ENCODE measurements at regions not wholly inside any gene's neighbourhood (a gene's known extent, or its start where the extent isn't known, plus 50 kb on each side); places are given as distances from the start of the nearest gene placed in this dataset.

DNA sequence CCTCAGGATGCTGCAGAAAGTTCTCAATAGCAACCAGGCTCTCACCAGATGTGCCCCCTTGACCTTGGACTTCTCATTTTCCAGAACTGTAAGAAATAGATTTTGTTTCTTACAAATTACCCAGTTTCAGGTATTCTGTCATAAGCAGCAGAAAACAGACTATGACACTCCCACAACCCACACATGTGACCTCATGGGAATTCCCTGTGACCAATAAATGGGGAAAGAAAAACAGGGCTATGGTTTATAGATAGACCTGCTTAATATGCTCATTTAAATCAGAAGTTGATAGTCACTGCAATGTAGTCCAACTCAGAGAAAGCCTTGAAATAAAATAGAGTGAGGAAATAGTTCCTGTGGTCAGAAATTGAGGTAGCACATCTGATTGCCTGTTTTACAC, 380.9 kb upstream of the PTBP2 start:
- CTCF ChIA-PET (ENCODE audit: low intra/inter-chr PET ratio, low total read pairs): no interaction called here
- H3K27ac ChIP-seq (ENCODE audit: extremely low read length, insufficient read depth, low read length): no peak overlapping the region
- H4K20me1 ChIP-seq (ENCODE audit: insufficient read depth, low read length): no peaks in the 10 kb centered on the region
- no peak overlapping the region for H2AFZ ChIP-seq (ENCODE audit: low read length)
- POLR2A ChIA-PET: no interaction called here
- intact Hi-C loops (cut with micrococcal nuclease; ENCODE audit: unreplicated experiment) (no loop called here), in situ Hi-C loops (cut with HindIII; ENCODE audit: extremely low pct_ligation_motif_present, low pct_unique_long_range_greater_than_20kb) (no loop called here)
- DNase-seq (ENCODE audit: low spot score) (no peak), ATAC-seq (no peak), FAIRE-seq (no peak)
- BruUV-seq (replicated peaks): no TSS peak
- no peak overlapping the region for H3K9ac ChIP-seq (ENCODE audit: insufficient read depth, low read depth, low read length)
- no peak overlapping the region for H3K4me3 ChIP-seq (replicated peaks in 1 of 3; ENCODE audit: insufficient read depth in 1 of 3, low read depth in 2 of 3, low read length in 3 of 3)
- TF ChIP-seq MAF1 (CRISPR knock-in tag; IDR thresholded peaks at IDR 0.05; ENCODE audit: borderline replicate concordance) (no peak), HNRNPL (IDR thresholded peaks at IDR 0.05; ENCODE audit: low read depth, low read length) (no peak), PHF8 (CRISPR knock-in tag; IDR thresholded peaks at IDR 0.05) (no peak), ZNF891 (CRISPR knock-in tag; IDR thresholded peaks at IDR 0.05) (no peak), CEBPB (IDR thresholded peaks at IDR 0.05; ENCODE audit: borderline replicate concordance, low read depth, low read length) (no peak), ZNF746 (CRISPR knock-in tag; IDR thresholded peaks at IDR 0.05) (no peak), GABPB1 (CRISPR knock-in tag; IDR thresholded peaks at IDR 0.05) (no peak), U2AF2 (IDR thresholded peaks at IDR 0.05; ENCODE audit: low read depth, low read length) (no peak)
- TF ChIP-seq, protein P1, sequence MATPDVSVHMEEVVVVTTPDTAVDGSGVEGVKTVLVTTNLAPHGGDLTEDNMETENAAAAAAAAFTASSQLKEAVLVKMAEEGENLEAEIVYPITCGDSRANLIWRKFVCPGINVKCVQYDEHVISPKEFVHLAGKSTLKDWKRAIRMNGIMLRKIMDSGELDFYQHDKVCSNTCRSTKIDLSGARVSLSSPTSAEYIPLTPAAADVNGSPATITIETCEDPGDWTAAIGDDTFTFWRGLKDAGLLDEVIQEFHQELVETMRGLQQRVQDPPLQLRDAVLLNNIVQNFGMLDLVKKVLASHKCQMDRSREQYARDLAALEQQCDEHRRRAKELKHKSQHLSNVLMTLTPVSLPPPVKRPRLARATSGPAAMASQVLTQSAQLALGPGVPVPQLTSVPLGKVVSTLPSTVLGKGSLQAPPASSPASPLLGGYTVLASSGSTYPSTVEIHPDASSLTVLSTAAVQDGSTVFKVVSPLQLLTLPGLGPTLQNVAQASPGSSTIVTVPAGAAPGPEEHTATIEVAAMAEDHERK (CRISPR knock-in tag; IDR thresholded peaks at IDR 0.05; ENCODE audit: low read depth): no peak
- TF ChIP-seq, protein P2, sequence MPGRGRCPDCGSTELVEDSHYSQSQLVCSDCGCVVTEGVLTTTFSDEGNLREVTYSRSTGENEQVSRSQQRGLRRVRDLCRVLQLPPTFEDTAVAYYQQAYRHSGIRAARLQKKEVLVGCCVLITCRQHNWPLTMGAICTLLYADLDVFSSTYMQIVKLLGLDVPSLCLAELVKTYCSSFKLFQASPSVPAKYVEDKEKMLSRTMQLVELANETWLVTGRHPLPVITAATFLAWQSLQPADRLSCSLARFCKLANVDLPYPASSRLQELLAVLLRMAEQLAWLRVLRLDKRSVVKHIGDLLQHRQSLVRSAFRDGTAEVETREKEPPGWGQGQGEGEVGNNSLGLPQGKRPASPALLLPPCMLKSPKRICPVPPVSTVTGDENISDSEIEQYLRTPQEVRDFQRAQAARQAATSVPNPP (CRISPR knock-in tag; IDR thresholded peaks at IDR 0.05): no peak
- TF ChIP-seq, protein P3, sequence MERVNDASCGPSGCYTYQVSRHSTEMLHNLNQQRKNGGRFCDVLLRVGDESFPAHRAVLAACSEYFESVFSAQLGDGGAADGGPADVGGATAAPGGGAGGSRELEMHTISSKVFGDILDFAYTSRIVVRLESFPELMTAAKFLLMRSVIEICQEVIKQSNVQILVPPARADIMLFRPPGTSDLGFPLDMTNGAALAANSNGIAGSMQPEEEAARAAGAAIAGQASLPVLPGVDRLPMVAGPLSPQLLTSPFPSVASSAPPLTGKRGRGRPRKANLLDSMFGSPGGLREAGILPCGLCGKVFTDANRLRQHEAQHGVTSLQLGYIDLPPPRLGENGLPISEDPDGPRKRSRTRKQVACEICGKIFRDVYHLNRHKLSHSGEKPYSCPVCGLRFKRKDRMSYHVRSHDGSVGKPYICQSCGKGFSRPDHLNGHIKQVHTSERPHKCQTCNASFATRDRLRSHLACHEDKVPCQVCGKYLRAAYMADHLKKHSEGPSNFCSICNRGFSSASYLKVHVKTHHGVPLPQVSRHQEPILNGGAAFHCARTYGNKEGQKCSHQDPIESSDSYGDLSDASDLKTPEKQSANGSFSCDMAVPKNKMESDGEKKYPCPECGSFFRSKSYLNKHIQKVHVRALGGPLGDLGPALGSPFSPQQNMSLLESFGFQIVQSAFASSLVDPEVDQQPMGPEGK (CRISPR knock-in tag; IDR thresholded peaks at IDR 0.05): no peak
- TF ChIP-seq, protein P4, sequence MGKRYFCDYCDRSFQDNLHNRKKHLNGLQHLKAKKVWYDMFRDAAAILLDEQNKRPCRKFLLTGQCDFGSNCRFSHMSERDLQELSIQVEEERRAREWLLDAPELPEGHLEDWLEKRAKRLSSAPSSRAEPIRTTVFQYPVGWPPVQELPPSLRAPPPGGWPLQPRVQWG (CRISPR knock-in tag; IDR thresholded peaks at IDR 0.05; ENCODE audit: borderline replicate concordance, low read depth): no peak
- TF ChIP-seq, protein P5, sequence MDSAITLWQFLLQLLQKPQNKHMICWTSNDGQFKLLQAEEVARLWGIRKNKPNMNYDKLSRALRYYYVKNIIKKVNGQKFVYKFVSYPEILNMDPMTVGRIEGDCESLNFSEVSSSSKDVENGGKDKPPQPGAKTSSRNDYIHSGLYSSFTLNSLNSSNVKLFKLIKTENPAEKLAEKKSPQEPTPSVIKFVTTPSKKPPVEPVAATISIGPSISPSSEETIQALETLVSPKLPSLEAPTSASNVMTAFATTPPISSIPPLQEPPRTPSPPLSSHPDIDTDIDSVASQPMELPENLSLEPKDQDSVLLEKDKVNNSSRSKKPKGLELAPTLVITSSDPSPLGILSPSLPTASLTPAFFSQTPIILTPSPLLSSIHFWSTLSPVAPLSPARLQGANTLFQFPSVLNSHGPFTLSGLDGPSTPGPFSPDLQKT (CRISPR knock-in tag; IDR thresholded peaks at IDR 0.05; ENCODE audit: borderline replicate concordance): no peak
- TF ChIP-seq, protein P6, sequence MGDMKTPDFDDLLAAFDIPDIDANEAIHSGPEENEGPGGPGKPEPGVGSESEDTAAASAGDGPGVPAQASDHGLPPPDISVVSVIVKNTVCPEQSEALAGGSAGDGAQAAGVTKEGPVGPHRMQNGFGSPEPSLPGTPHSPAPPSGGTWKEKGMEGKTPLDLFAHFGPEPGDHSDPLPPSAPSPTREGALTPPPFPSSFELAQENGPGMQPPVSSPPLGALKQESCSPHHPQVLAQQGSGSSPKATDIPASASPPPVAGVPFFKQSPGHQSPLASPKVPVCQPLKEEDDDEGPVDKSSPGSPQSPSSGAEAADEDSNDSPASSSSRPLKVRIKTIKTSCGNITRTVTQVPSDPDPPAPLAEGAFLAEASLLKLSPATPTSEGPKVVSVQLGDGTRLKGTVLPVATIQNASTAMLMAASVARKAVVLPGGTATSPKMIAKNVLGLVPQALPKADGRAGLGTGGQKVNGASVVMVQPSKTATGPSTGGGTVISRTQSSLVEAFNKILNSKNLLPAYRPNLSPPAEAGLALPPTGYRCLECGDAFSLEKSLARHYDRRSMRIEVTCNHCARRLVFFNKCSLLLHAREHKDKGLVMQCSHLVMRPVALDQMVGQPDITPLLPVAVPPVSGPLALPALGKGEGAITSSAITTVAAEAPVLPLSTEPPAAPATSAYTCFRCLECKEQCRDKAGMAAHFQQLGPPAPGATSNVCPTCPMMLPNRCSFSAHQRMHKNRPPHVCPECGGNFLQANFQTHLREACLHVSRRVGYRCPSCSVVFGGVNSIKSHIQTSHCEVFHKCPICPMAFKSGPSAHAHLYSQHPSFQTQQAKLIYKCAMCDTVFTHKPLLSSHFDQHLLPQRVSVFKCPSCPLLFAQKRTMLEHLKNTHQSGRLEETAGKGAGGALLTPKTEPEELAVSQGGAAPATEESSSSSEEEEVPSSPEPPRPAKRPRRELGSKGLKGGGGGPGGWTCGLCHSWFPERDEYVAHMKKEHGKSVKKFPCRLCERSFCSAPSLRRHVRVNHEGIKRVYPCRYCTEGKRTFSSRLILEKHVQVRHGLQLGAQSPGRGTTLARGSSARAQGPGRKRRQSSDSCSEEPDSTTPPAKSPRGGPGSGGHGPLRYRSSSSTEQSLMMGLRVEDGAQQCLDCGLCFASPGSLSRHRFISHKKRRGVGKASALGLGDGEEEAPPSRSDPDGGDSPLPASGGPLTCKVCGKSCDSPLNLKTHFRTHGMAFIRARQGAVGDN (CRISPR knock-in tag; IDR thresholded peaks at IDR 0.05): no peak
- no peaks in the 10 kb centered on the region for H3K27me3 ChIP-seq (ENCODE audit: control insufficient read depth in 1 of 2, insufficient read depth in 2 of 2, low read length in 2 of 2)
- H3K9me3 ChIP-seq (ENCODE audit: low read length): no peaks in the 10 kb centered on the region
- H3K4me1 ChIP-seq (ENCODE audit: insufficient read depth, low read length): no peaks in the 10 kb centered on the region
- H3K4me2 ChIP-seq (ENCODE audit: low read depth, low read length): no peak overlapping the region
- H3K79me2 ChIP-seq (ENCODE audit: insufficient read depth, low read length): no peaks in the 10 kb centered on the region
- H3K36me3 ChIP-seq (replicated peaks in 1 of 2; ENCODE audit: control insufficient read depth in 1 of 2, insufficient read depth in 2 of 2, low read length in 2 of 2): no peaks in the 10 kb centered on the region
